ENCODE measurements at regions not wholly inside any gene's neighbourhood (a gene's known extent, or its start where the extent isn't known, plus 50 kb on each side); places are given as distances from the start of the nearest gene placed in this dataset.
"Not testable (repeated sequence)": the region's sequence is repeated elsewhere in the genome, so short reads cannot be mapped to it uniquely, and the experiment has no call there.

GRCh38 chr22:25464326-25464725 lies 100.1 kb upstream of the GRK3 start:
- H3K9ac ChIP-seq (ENCODE audit: insufficient read depth, low read depth, low read length); H3K27me3 ChIP-seq (ENCODE audit: control insufficient read depth in 1 of 2, insufficient read depth in 2 of 2, low read length in 2 of 2); ATAC-seq; H3K4me3 ChIP-seq (replicated peaks in 1 of 3; ENCODE audit: insufficient read depth in 1 of 3, low read depth in 2 of 3, low read length in 3 of 3); BruUV-seq (replicated peaks); POLR2A ChIA-PET; FAIRE-seq; DNase-seq (ENCODE audit: low spot score); H3K4me1 ChIP-seq (ENCODE audit: insufficient read depth, low read length); H3K9me3 ChIP-seq (ENCODE audit: low read length); H3K4me2 ChIP-seq (ENCODE audit: low read depth, low read length); H4K20me1 ChIP-seq (ENCODE audit: insufficient read depth, low read length); H3K79me2 ChIP-seq (ENCODE audit: insufficient read depth, low read length); H2AFZ ChIP-seq (ENCODE audit: low read length); H3K27ac ChIP-seq (ENCODE audit: extremely low read length, insufficient read depth, low read length): not testable (repeated sequence)
- H3K36me3 ChIP-seq (replicated peaks in 1 of 2; ENCODE audit: control insufficient read depth in 1 of 2, insufficient read depth in 2 of 2, low read length in 2 of 2) = peaks cover 10 to 19% of the 10 kb centered on the region in 2 experiments; a peak in 4 of 5 replicates
- intact Hi-C loops (cut with micrococcal nuclease; ENCODE audit: unreplicated experiment) = loop anchor here (5.0 kb wide), 1 partner anchor 78 kb away; no protein-coding TSS in a partner anchor
- TF ChIP-seq MAFF (IDR thresholded peaks at IDR 0.05; ENCODE audit: low read depth, low read length) = peak; percentile 45; the same call in 1 of the 2 replicates
- TF ChIP-seq MAFK (conservative IDR thresholded peaks at IDR 0.05 in 1 of 2, IDR thresholded peaks at IDR 0.05 in 1 of 2; ENCODE audit: low read length in 2 of 2) = peak; percentile 42 to 79; a peak in 3 of 4 replicates
- in situ Hi-C loops (cut with HindIII; ENCODE audit: extremely low pct_ligation_motif_present, low pct_unique_long_range_greater_than_20kb) = loop anchor here (5.0 kb wide), 2 partner anchors 238 to 308 kb away; no protein-coding TSS in a partner anchor
- 94% methylated on average over 9 of the region's 9 CpGs for whole genome bisulfite sequencing (ENCODE audit: low lambda C conversion rate)
- CTCF ChIA-PET (ENCODE audit: low intra/inter-chr PET ratio, low total read pairs) = interaction anchor here (2.8 kb wide), 1 partner anchor 309 kb away, joined by 32 read pairs; no protein-coding TSS in a partner anchor

GRCh38 chr22:25465949-25466348 lies 98.5 kb upstream of the GRK3 start:
- TF ChIP-seq NR0B2 (CRISPR knock-in tag; IDR thresholded peaks at IDR 0.05) (no peak), PAX8 (CRISPR knock-in tag; IDR thresholded peaks at IDR 0.05; ENCODE audit: borderline replicate concordance) (no peak), ELF3 (CRISPR knock-in tag; IDR thresholded peaks at IDR 0.05) (no peak), ATF1 (CRISPR knock-in tag; IDR thresholded peaks at IDR 0.05) (no peak), KMT2B (CRISPR knock-in tag; IDR thresholded peaks at IDR 0.05) (no peak), ZNF280D (CRISPR knock-in tag; IDR thresholded peaks at IDR 0.05) (no peak)
- ATAC-seq (no peak), FAIRE-seq (no peak), DNase-seq (ENCODE audit: low spot score) (no peak)
- no peaks in the 10 kb centered on the region for H3K79me2 ChIP-seq (ENCODE audit: insufficient read depth, low read length)
- H3K4me1 ChIP-seq (ENCODE audit: insufficient read depth, low read length) = no peaks in the 10 kb centered on the region
- in situ Hi-C loops (cut with HindIII; ENCODE audit: extremely low pct_ligation_motif_present, low pct_unique_long_range_greater_than_20kb) (no loop called here), intact Hi-C loops (cut with micrococcal nuclease; ENCODE audit: unreplicated experiment) (no loop called here)
- H2AFZ ChIP-seq (ENCODE audit: low read length) = no peak overlapping the region
- ChIA-PET CTCF (ENCODE audit: low intra/inter-chr PET ratio, low total read pairs) (no interaction called here), POLR2A (no interaction called here)
- WGBS (ENCODE audit: low lambda C conversion rate) = 98% methylated on average over 4 of the region's 4 CpGs
- no peak overlapping the region for H3K4me3 ChIP-seq (replicated peaks in 1 of 3; ENCODE audit: insufficient read depth in 1 of 3, low read depth in 2 of 3, low read length in 3 of 3)
- H3K27me3 ChIP-seq (ENCODE audit: control insufficient read depth in 1 of 2, insufficient read depth in 2 of 2, low read length in 2 of 2) = no peaks in the 10 kb centered on the region
- H3K36me3 ChIP-seq (replicated peaks in 1 of 2; ENCODE audit: control insufficient read depth in 1 of 2, insufficient read depth in 2 of 2, low read length in 2 of 2) = peaks cover 3% of the 10 kb centered on the region in 2 experiments; a peak in 1 of 5 replicates
- no peaks in the 10 kb centered on the region for H4K20me1 ChIP-seq (ENCODE audit: insufficient read depth, low read length)
- H3K9ac ChIP-seq (ENCODE audit: insufficient read depth, low read depth, low read length) = no peak overlapping the region
- H3K4me2 ChIP-seq (ENCODE audit: low read depth, low read length) = no peak overlapping the region
- no peak overlapping the region for H3K27ac ChIP-seq (ENCODE audit: extremely low read length, insufficient read depth, low read length)
- BruUV-seq (replicated peaks) = no TSS peak
- no peaks in the 10 kb centered on the region for H3K9me3 ChIP-seq (ENCODE audit: low read length)

Data from HepG2 (cell line).